Sigmoid colon (tissue), 4 donors: ENCODE measurements at regions not wholly inside any gene's neighbourhood (a gene's known extent, or its start where the extent isn't known, plus 50 kb on each side); places are given as distances from the start of the nearest gene placed in this dataset.

Experiments
- CTCF ChIP-seq, 4 experiments: fragments of 450-650 bp in 3 of 4; fragments of 200-600 bp in 1 of 4; IDR thresholded peaks; one replicate each; pipeline ENCODE4 v1.5.1; 2016 to 2019; ENCODE audit warnings: antibody characterized with exemption in 4 of 4, mild to moderate bottlenecking in 3 of 4, moderate library complexity in 2 of 4
- POLR2A ChIP-seq, 2 donors: fragments of 450-650 bp; IDR thresholded peaks; one replicate each; pipeline ENCODE4 v1.6.1; 2016; ENCODE audit warnings: antibody characterized with exemption in 2 of 2, mild to moderate bottlenecking in 2 of 2, moderate library complexity in 2 of 2
- POLR2AphosphoS5 ChIP-seq, 4 donors: sonication (generic); formaldehyde crosslinking; IDR thresholded peaks; one replicate each; pipeline ENCODE4 v1.6.1; 2017; ENCODE audit warnings: antibody characterized with exemption in 4 of 4

- no peak for TF ChIP-seq POLR2AphosphoS5 (IDR thresholded peaks at IDR 0.05)
- no peak for TF ChIP-seq POLR2A (IDR thresholded peaks at IDR 0.05)
- TF ChIP-seq CTCF (IDR thresholded peaks at IDR 0.05): no peak
Observed at GRCh38 chr9:102434545-102434944, 560.6 kb upstream of the CYLC2 start.
